ENCODE measurements at regions not wholly inside any gene's neighbourhood (a gene's known extent, or its start where the extent isn't known, plus 50 kb on each side); places are given as distances from the start of the nearest gene placed in this dataset.
"Not testable (repeated sequence)": the region's sequence is repeated elsewhere in the genome, so short reads cannot be mapped to it uniquely, and the experiment has no call there.

- ATAC-seq (no peak), FAIRE-seq (no peak), DNase-seq (ENCODE audit: low read depth in 1 of 2, low spot score in 1 of 2) (no peak)
- H3K4me3 ChIP-seq: no peak overlapping the region
- CTCF ChIA-PET: no interaction called here
- POLR2A ChIA-PET: no interaction called here
- no peak overlapping the region for H3K27ac ChIP-seq
- H3K9me3 ChIP-seq: no peaks in the 10 kb centered on the region
- H3K4me2 ChIP-seq: no peak overlapping the region
- no peak for TF ChIP-seq RFX5 (IDR thresholded peaks at IDR 0.05)
- TF ChIP-seq ZFP36 (IDR thresholded peaks at IDR 0.05; ENCODE audit: borderline replicate concordance, partially characterized antibody): no peak
- no peak for TF ChIP-seq ZSCAN20 (CRISPR knock-in tag; IDR thresholded peaks at IDR 0.05)
- TF ChIP-seq PBX3 (IDR thresholded peaks at IDR 0.05): no peak
- no peak for TF ChIP-seq CHD2 (IDR thresholded peaks at IDR 0.05; ENCODE audit: low read length, partially characterized antibody)
- no peak for TF ChIP-seq KDM1A (IDR thresholded peaks at IDR 0.05; ENCODE audit: low read depth)
- TF ChIP-seq ATOH8 (CRISPR knock-in tag; IDR thresholded peaks at IDR 0.05; ENCODE audit: low read depth): no peak
- no peak for TF ChIP-seq CBX2 (IDR thresholded peaks at IDR 0.05; ENCODE audit: borderline replicate concordance, low read depth)
- no peak for TF ChIP-seq EHMT2 (IDR thresholded peaks at IDR 0.05; ENCODE audit: low read depth)
- no peak for TF ChIP-seq CEBPB (IDR thresholded peaks at IDR 0.05)
- TF ChIP-seq ZNF302 (CRISPR knock-in tag; IDR thresholded peaks at IDR 0.05): no peak
- no peak for TF ChIP-seq CTCF (IDR thresholded peaks at IDR 0.05)
- no peak for TF ChIP-seq BHLHE40 (IDR thresholded peaks at IDR 0.05; ENCODE audit: low read depth, low read length)
- H3K4me1 ChIP-seq: no peaks in the 10 kb centered on the region
- WGBS (ENCODE audit: missing lambda C conversion rate): 0% methylated on average over 2 of the region's 2 CpGs
Measured at GRCh38 chr4:36610628-36611027, 329.2 kb downstream of the DTHD1 start.

GRCh38 chr4:36613142-36613541 is 331.7 kb downstream of the DTHD1 start:
- FAIRE-seq; H3K4me1 ChIP-seq; H3K4me2 ChIP-seq; H3K4me3 ChIP-seq; H3K27ac ChIP-seq; CTCF ChIA-PET; H3K9me3 ChIP-seq; DNase-seq (ENCODE audit: low read depth in 1 of 2, low spot score in 1 of 2); POLR2A ChIA-PET; ATAC-seq: not testable (repeated sequence)
- 6% methylated on average over 2 of the region's 2 CpGs for WGBS (ENCODE audit: missing lambda C conversion rate)

GRCh38 chr4:36614011-36614410 is 332.6 kb downstream of the DTHD1 start:
- ATAC-seq: no peak
- 18% methylated on average over 3 of the region's 3 CpGs for WGBS (ENCODE audit: missing lambda C conversion rate)
- no peak for FAIRE-seq

More at GRCh38 chr4:36614011-36614410, 332.6 kb downstream of the DTHD1 start:
- no peaks in the 10 kb centered on the region for H3K9me3 ChIP-seq
- ChIA-PET CTCF (no interaction called here), POLR2A (no interaction called here)
- H3K27ac ChIP-seq: no peak overlapping the region
- no peaks in the 10 kb centered on the region for H3K4me1 ChIP-seq
- no peak overlapping the region for H3K4me3 ChIP-seq
- TF ChIP-seq CTCF (IDR thresholded peaks at IDR 0.05) (no peak), HOXA7 (CRISPR knock-in tag; IDR thresholded peaks at IDR 0.05) (no peak), ZSCAN20 (CRISPR knock-in tag; IDR thresholded peaks at IDR 0.05) (no peak)
- no peak overlapping the region for H3K4me2 ChIP-seq
- DNase-seq (ENCODE audit: low read depth in 1 of 2, low spot score in 1 of 2): no peak
